Astrocyte of the cerebellum (primary cell): ENCODE measurements at regions not wholly inside any gene's neighbourhood (a gene's known extent, or its start where the extent isn't known, plus 50 kb on each side); places are given as distances from the start of the nearest gene placed in this dataset.

ENCODE experiments used
- DNase-seq: peaks from one replicate; pipeline ENCODE4 v3.0.0-alpha.2; 2011; ENCODE audit warnings: low read depth
- H3K4me3 ChIP-seq: 2 replicates; pipeline ENCODE4 v1.5.1; 2011; ENCODE audit warnings: mild to moderate bottlenecking, low read depth, low read length, moderate library complexity
- CTCF ChIP-seq: IDR thresholded peaks from 2 replicates; pipeline ENCODE4 v1.5.1; 2012; ENCODE audit warnings: low read length, low read depth, moderate library complexity, mild to moderate bottlenecking; ENCODE audit errors: missing control alignments
- in situ Hi-C: cut with HindIII; loops from 2 replicates; pipeline ENCODE4 v1.10.0; 2017; ENCODE audit warnings: low sequenced_read_pairs

- TF ChIP-seq CTCF: no peak
- in situ Hi-C loops: no loop called here
- H3K4me3 ChIP-seq: no peak overlapping the region
- no peak for DNase-seq
These were observed 352.4 kb upstream of the ACVR2A start for GRCh38 chr2:147492471-147492870.

GRCh38 chr2:147491506-147491905, 353.3 kb upstream of the ACVR2A start:
- DNase-seq: no peak
- TF ChIP-seq CTCF: no peak
- in situ Hi-C loops: no loop called here
- H3K4me3 ChIP-seq: no peak overlapping the region

GRCh38 chr2:147490401-147491261, 354.2 kb upstream of the ACVR2A start:
- no peak overlapping the region for H3K4me3 ChIP-seq
- no peak for DNase-seq
- in situ Hi-C loops: no loop called here
- TF ChIP-seq CTCF: no peak

GRCh38 chr2:147488472-147488871, 356.4 kb upstream of the ACVR2A start:
- in situ Hi-C loops: loop anchor here (5.0 kb wide), 1 partner anchor 34 kb away; no protein-coding TSS in a partner anchor
- no peak for DNase-seq
- no peak for TF ChIP-seq CTCF
- H3K4me3 ChIP-seq: no peak overlapping the region

- TF ChIP-seq CTCF: no peak
- in situ Hi-C loops: loop anchor here (5.0 kb wide), 1 partner anchor 34 kb away; no protein-coding TSS in a partner anchor
- DNase-seq: no peak
- H3K4me3 ChIP-seq: no peak overlapping the region
These were observed 356.9 kb upstream of the ACVR2A start for GRCh38 chr2:147487978-147488289.

- no peak for TF ChIP-seq CTCF
- DNase-seq: no peak
- in situ Hi-C loops: loop anchor here (5.0 kb wide), 1 partner anchor 35 kb away; no protein-coding TSS in a partner anchor
- no peak overlapping the region for H3K4me3 ChIP-seq
These were observed 357.4 kb upstream of the ACVR2A start for GRCh38 chr2:147487286-147487977.
